Gastrocnemius medialis (tissue), 4 donors: ENCODE measurements at regions not wholly inside any gene's neighbourhood (a gene's known extent, or its start where the extent isn't known, plus 50 kb on each side); places are given as distances from the start of the nearest gene placed in this dataset.

Source experiments
- POLR2A ChIP-seq, 2 donors: fragments of 450-650 bp; IDR thresholded peaks; one replicate each; pipeline ENCODE4 v1.6.1; 2017; ENCODE audit warnings: antibody characterized with exemption in 2 of 2, mild to moderate bottlenecking in 2 of 2, moderate library complexity in 2 of 2
- TF ChIP-seq, protein P1 (sequence below), 5 experiments: fragments of 450-650 bp in 3 of 5; fragments of 200-600 bp in 2 of 5; sonication (generic) in 2 of 5; IDR thresholded peaks in 4 of 5; conservative IDR thresholded peaks in 1 of 5; 1 replicate in 4 of 5; 2 replicates in 1 of 5; pipeline ENCODE4 v1.5.1; 2016 to 2019; ENCODE audit warnings: antibody characterized with exemption in 5 of 5, mild to moderate bottlenecking in 3 of 5, moderate library complexity in 3 of 5

DNA sequence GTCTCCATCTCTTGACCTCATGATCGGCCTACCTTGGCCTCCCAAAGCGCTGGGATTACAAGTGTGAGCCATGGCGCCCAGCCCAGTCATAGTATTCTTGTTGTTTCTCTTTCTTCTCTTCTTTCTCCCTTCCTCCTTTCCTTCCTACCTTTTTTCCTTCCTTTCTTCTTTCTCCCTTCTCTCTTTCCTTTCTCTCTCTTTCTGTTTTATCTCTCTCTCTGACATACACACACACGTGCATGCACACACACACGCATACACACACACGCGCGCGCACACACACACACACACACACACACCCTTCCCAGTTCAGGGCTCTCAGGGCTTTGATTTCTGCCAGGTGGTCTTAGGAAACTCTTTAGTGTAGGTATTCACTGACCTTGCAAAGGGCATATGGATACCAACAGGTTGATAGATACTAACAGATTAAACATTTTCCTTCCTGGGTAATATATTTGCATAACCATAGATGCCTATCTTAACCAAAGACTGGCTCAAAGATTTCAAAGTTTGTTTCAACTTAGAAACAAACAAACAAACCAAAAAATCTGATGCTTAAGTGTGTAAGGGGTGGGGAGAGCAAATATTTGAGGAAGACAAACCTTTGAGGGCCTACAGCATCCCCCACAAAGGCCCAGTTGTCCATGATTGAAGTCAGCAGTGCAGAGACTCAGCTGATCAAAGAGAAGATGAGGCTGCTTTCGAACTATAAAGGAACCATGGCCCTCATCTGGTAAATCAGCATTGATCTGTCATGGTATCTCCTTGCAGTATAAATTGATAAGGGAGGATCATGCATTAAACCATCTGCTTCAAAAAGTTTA is 288.2 kb upstream of the SEMA6A start:
- TF ChIP-seq, protein P1, sequence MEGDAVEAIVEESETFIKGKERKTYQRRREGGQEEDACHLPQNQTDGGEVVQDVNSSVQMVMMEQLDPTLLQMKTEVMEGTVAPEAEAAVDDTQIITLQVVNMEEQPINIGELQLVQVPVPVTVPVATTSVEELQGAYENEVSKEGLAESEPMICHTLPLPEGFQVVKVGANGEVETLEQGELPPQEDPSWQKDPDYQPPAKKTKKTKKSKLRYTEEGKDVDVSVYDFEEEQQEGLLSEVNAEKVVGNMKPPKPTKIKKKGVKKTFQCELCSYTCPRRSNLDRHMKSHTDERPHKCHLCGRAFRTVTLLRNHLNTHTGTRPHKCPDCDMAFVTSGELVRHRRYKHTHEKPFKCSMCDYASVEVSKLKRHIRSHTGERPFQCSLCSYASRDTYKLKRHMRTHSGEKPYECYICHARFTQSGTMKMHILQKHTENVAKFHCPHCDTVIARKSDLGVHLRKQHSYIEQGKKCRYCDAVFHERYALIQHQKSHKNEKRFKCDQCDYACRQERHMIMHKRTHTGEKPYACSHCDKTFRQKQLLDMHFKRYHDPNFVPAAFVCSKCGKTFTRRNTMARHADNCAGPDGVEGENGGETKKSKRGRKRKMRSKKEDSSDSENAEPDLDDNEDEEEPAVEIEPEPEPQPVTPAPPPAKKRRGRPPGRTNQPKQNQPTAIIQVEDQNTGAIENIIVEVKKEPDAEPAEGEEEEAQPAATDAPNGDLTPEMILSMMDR (IDR thresholded peaks at IDR 0.05 in 4 of 5, conservative IDR thresholded peaks at IDR 0.05 in 1 of 5): no peak
- no peak for TF ChIP-seq POLR2A (IDR thresholded peaks at IDR 0.05)
